ENCODE measurements at regions not wholly inside any gene's neighbourhood (a gene's known extent, or its start where the extent isn't known, plus 50 kb on each side); places are given as distances from the start of the nearest gene placed in this dataset.
"Not testable (repeated sequence)": the region's sequence is repeated elsewhere in the genome, so short reads cannot be mapped to it uniquely, and the experiment has no call there.

DNA sequence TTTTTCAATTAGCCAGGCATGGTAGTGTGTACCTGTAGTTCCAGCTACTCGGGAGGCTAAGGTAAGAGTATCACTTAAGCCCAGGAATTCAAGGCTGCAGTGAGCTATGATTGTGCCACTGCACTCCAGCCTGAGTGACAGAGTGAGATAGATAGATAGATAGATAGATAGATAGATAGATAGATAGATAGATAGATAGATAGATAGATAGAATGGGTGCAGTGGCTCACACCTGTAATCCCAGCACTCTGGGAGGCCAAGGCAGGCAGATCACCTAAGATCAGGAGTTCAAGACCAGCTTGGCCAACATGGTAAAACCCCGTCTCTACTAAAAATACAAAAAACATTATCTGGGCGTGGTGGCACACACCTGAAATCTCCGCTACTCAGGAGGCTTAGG, 85.6 kb upstream of the CAB39 start:
- H3K27ac Mint-ChIP-seq; H3K36me3 Mint-ChIP-seq; H3K9me3 Mint-ChIP-seq; ATAC-seq (ENCODE audit: low read depth); H3K27me3 Mint-ChIP-seq; DNase-seq (ENCODE audit: low spot score in 2 of 2); H3K4me3 Mint-ChIP-seq: not testable (repeated sequence)
- peaks cover 15% of the 10 kb centered on the region for H3K4me1 Mint-ChIP-seq

DNA sequence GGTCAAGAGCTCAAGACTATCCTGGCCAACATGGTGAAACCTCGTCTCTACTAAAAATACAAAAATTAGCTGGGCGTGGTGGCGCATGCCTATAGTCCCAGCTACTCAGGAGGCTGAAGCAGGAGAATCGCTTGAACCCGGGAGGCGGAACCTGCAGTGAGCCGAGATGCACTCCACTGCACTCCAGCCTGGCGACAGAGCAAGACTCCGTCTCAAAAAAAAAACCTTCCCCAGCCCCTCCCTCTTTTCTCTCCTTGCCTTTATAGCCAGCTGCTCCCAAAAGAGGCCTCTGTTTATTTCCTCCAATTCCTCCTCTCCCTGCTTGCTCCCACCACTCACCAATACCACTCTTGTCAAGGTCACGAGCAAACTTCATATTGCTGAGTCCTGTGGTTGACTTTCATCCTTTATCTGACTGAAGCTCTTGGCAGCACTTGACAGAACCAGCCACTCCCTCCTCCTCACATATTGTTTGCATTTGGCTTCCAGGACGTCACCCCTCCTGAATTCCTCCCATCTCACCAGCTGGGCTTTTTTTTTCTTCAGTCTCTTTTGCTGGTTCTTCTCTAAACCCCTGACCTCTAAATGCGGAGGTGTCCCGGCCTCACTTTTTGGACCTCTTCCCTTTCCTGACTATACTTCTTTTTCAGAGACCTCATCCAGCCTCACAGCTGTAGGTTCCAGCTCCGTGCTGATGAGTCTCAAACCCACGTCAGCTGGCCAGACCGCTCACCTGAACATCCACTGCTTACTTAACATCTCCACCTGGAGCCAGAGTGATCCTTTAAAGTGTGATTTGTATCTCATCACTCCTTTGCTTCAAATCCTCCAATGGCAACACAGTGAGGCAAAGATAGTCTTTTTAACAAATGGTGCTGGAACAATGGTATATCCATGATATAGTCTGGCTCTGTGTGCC, 84.6 kb upstream of the CAB39 start:
- ATAC-seq (ENCODE audit: low read depth) (no peak), DNase-seq (ENCODE audit: low spot score in 2 of 2) (no peak)
- Mint-ChIP-seq H3K27me3 (no peaks in the 10 kb centered on the region), H3K9me3 (no peaks in the 10 kb centered on the region), H3K27ac (no peak overlapping the region), H3K36me3 (no peaks in the 10 kb centered on the region), H3K4me3 (no peak overlapping the region), H3K4me1 (peaks cover 11% of the 10 kb centered on the region)

DNA sequence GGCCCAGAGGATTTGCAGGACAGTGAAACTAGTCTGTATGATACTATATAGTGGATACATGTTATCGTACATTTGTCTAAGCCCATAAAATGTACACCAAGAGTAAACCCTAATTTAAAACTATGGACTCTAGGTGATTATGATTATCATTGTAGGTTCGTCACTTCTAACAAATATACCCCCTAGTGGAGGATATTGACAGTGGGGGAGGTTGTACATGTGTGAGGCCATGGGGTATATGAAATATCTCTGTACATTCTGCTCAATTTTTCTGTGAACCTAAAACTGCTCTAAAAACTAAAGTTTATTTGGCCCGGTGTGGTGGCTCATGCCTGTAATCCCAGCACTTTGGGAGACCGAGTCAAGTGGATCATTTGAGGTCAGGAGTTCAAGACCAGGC, 81.2 kb upstream of the CAB39 start:
- Mint-ChIP-seq H3K27me3 (no peaks in the 10 kb centered on the region), H3K9me3 (no peaks in the 10 kb centered on the region), H3K36me3 (no peaks in the 10 kb centered on the region), H3K4me3 (no peak overlapping the region), H3K4me1 (peaks cover 9% of the 10 kb centered on the region), H3K27ac (no peak overlapping the region)
- DNase-seq (ENCODE audit: low spot score in 2 of 2) (no peak), ATAC-seq (ENCODE audit: low read depth) (no peak)

DNA sequence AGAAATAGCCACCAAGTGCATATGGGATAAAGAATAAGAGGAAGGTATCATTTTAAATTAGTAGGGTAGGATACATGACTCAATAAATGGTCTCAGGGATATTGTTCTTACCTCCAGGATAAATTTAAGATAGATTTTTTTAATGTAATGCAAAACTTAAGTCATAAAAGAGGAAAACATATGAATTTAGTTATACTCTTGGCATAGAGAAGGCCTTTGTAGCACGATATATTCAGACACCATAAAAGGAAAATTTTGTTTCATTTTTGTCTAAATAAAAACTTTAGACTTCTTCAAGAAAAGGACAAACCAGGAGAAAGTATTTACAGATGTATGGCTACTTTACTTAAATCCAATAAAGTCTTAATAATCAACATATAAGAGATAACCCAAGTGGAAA, 78.5 kb upstream of the CAB39 start:
- Mint-ChIP-seq H3K36me3 (no peaks in the 10 kb centered on the region), H3K27ac (no peak overlapping the region), H3K4me3 (no peak overlapping the region), H3K4me1 (peaks cover 8% of the 10 kb centered on the region), H3K9me3 (no peaks in the 10 kb centered on the region), H3K27me3 (no peaks in the 10 kb centered on the region)
- no peak for ATAC-seq (ENCODE audit: low read depth)
- DNase-seq (ENCODE audit: low spot score in 2 of 2), result no peak

DNA sequence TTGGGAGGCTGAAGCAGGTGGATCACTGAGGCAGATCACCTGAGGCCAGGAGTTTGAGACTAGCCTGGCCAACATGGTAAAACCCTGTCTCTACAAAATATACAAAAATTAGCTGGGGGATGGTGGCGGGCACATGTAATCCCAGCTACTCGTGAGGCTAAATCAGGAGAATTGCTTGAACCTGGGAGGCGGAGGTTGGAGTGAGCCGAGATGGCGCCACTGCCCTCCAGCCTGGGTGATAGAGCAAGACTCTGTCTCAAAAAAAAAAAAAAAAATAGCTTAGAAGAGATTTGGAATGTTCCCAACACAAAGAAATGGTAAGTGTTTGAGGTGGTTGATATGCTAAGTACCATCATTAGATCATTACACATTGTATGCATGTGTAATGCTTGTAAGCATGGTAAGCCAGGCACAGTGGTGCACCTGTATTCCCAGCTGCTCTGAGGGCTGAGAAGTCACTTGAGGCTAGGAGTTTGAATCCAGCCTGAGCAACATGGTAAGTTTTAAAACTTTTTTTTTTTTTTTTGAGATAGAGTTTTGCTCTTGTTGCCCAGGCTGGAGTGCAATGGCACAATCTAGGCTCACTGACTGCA, 77.8 kb upstream of the CAB39 start:
- not testable (repeated sequence) for H3K36me3 Mint-ChIP-seq; H3K27me3 Mint-ChIP-seq; ATAC-seq (ENCODE audit: low read depth); H3K9me3 Mint-ChIP-seq; DNase-seq (ENCODE audit: low spot score in 2 of 2); H3K4me3 Mint-ChIP-seq; H3K27ac Mint-ChIP-seq; H3K4me1 Mint-ChIP-seq

DNA sequence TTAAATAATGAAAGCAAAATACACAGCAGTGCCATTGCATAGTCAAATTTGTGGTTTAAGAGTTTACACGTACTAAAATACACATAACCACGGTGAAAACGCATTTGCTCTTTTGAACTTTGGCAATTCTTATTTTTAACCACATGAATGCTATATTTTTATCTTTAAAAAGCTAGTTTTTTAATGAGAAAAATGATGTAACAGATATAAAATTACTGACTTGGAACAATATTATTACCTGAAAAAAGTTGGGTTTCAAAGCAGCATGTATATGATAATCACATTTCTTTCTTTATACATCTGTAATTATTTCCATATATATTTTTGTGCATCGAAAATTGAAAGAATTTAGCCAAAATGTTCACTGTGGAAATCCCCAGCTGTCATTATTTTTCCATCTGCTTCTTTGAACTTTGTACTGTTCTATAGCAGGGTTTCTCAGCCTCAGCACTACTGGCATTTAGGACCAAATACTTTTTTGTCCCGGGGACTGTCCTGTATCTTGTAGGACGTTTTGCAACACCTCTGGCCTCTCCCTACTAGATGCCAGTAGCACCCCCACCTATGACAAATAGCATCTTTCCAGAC, 75.9 kb upstream of the CAB39 start:
- DNase-seq (ENCODE audit: low spot score in 2 of 2), result no peak
- Mint-ChIP-seq H3K4me3 (no peak overlapping the region), H3K9me3 (no peaks in the 10 kb centered on the region), H3K4me1 (peaks cover 10% of the 10 kb centered on the region), H3K27me3 (no peaks in the 10 kb centered on the region), H3K27ac (peak overlapping the region; percentile 28), H3K36me3 (no peaks in the 10 kb centered on the region)
- peak; percentile 20 for ATAC-seq (ENCODE audit: low read depth)

DNA sequence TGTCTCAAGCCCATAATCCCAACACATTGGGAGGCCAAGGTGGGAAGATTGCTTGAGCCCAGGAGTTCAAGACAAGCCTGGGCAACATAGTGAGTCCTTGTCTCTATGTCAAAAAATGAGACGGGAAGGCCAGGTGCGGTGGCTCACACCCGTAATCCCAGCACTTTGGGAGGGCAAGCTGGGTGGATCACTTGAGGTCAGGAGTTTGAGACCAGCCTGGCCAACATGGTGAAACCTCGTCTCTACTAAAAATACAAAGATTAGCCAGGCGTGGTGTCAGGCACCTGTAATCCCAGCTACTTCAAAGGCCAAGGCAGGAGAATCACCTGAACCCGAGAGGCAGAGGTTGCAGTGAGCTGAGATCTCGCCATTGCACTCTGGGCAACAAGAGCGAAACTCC, 75.2 kb upstream of the CAB39 start:
- H3K4me3 Mint-ChIP-seq, H3K36me3 Mint-ChIP-seq, H3K27me3 Mint-ChIP-seq: not testable (repeated sequence)

DNA sequence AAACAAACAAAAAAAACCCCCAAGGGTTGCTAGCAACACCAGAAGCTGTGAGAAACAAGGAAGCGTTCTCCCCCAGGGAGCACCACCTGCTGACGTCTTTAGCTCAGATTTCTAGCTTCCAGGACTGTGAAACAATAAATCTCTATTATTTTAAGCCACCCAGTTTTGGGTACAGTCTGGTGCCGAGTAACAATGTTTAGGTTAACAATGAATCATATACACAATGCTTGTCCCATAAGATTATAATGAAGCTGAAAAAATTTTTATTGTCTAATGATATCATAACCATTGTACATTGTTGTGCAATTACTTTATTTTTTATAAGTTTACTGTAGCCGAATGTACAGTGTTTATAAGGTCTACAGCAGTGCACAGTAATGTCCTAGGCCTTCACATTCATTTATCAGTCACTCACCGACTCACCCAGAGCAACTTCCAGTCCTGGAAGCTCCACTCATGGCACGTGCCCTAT, 72.1 kb upstream of the CAB39 start:
- no peaks in the 10 kb centered on the region for H3K36me3 Mint-ChIP-seq

More for the DNA sequence above, 75.2 kb upstream of the CAB39 start:
- peak overlapping the region; percentile 28 for H3K27ac Mint-ChIP-seq
- not testable (repeated sequence) for DNase-seq (ENCODE audit: low spot score in 2 of 2); H3K4me1 Mint-ChIP-seq; ATAC-seq (ENCODE audit: low read depth); H3K9me3 Mint-ChIP-seq

DNA sequence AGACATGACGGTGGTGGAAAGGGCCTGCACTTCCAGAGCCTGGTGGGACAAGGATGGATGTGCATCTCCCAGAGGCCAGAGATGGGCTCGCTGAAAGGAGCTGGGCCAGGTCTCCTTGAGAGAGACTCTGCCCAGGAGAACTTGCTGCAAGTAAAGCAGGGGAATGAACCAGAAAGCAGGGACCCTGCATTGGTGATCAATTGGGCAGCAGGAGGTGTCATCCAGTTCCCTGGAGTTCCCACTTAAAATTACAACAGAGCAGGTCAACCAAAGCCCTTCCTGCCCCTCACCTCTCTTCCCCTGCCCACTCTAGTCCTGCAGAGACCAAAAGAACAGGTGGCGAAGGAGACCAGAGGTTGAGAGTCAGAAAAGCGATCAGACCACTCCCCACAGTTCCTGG, 69.7 kb upstream of the CAB39 start:
- H3K4me1 Mint-ChIP-seq, result peaks cover 9% of the 10 kb centered on the region
- DNase-seq (ENCODE audit: low spot score in 2 of 2) (no peak), ATAC-seq (ENCODE audit: low read depth) (no peak)
- H3K27me3 Mint-ChIP-seq, result no peaks in the 10 kb centered on the region
- H3K4me3 Mint-ChIP-seq, result no peak overlapping the region
- H3K9me3 Mint-ChIP-seq, result peaks cover 2% of the 10 kb centered on the region
- peak overlapping the region; percentile 67 for H3K27ac Mint-ChIP-seq
- H3K36me3 Mint-ChIP-seq, result no peaks in the 10 kb centered on the region

More for the DNA sequence above, 72.1 kb upstream of the CAB39 start:
- ATAC-seq (ENCODE audit: low read depth) (peak; percentile 81), DNase-seq (ENCODE audit: low spot score in 2 of 2) (peak in 1 of 2 donors; percentile 42)
- Mint-ChIP-seq H3K27ac (peak overlapping the region; percentile 76), H3K4me1 (peaks cover 17% of the 10 kb centered on the region), H3K4me3 (no peak overlapping the region), H3K9me3 (no peaks in the 10 kb centered on the region), H3K27me3 (no peaks in the 10 kb centered on the region)

DNA sequence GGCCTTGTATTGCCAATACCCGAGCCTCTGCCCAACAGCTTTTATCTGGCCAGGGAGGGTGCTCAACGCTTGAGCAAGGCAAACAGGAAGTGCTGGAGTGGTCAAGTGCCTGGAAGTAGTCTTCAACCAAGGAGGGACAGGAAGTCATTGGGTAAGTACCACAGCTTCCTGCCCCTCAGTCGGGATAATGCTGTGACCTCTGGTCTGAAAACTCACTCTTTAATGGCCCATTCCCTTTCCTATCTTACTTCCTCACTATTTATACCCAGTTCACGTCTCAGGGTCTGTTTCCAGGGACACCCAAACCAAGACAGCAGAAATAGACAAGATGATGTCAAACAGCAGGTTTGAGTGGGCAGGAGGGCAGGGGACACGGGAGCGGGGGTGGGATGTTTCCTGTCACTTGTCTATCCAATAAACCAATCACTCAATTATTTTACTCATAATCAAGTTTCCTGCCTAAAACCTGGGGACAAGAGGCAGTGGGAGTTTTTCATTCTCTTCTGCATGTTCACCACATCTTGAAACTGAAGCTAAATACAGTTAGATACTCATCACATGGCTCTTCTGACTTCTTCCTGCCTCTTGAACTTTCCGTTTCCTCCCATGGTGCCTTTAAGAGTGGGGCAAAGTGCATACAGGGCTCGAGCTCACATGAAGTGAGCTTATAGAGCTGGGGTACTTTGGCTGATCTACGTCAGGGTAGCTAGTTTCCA, 68.9 kb upstream of the CAB39 start:
- H3K4me1 Mint-ChIP-seq, result peaks cover 9% of the 10 kb centered on the region
- peak overlapping the region; percentile 67 for H3K27ac Mint-ChIP-seq
- no peaks in the 10 kb centered on the region for H3K36me3 Mint-ChIP-seq
- peak overlapping the region; percentile 25 for H3K4me3 Mint-ChIP-seq
- no peak for DNase-seq (ENCODE audit: low spot score in 2 of 2)
- no peaks in the 10 kb centered on the region for H3K27me3 Mint-ChIP-seq
- peaks cover 2% of the 10 kb centered on the region for H3K9me3 Mint-ChIP-seq
- peak; percentile 74 for ATAC-seq (ENCODE audit: low read depth)

DNA sequence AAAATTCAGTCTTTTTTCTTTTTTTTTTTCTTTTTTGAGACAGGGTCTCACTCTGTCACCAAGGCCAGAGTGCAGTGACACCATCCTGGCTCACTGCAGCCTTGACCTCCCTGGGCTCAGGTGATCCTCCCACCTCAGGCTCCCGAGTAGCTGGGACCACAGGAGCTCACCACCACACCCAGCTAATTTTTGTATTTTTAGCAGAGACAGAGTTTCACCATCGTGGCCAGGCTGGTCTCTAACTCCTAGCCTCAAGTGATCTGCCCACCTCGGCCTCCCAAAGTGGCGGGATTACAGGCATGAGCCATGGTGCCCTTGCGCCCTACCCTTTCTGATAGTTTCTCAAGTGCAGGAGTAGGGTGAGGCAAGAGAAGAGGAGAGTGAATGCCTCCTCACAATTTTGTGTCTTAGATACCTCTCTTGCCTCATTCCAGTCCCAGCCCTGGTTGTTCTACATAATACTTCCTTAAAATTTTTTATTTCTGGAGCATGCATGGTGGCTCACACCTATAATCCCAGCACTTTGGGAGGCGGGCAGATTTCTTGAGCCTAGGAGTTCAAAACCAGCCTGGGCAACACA, 68.2 kb upstream of the CAB39 start:
- Mint-ChIP-seq H3K27ac (peak overlapping the region; percentile 67), H3K36me3 (no peaks in the 10 kb centered on the region), H3K4me3 (no peak overlapping the region), H3K9me3 (peaks cover 2% of the 10 kb centered on the region), H3K27me3 (no peaks in the 10 kb centered on the region), H3K4me1 (peaks cover 9% of the 10 kb centered on the region)
- ATAC-seq (ENCODE audit: low read depth), result no peak
- DNase-seq (ENCODE audit: low spot score in 2 of 2), result no peak

DNA sequence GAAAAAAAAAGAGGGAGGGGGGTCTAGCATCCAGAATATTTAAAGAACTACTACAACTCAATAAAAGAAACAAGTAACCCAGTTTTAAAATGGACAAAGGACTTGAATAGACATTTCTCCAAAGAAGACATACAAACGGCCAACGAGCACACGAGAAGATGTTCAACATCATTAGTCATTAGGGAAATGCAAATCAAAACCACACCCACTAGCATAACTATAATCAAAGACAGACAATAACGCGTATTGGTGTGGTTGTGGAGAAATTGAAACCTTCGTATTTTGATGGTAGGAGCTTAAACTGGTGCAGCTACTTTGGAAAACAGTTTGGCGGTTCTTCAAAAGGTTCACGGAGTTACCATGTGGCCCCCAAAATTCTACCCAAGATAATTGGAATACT, 64.3 kb upstream of the CAB39 start:
- no peak overlapping the region for H3K27ac Mint-ChIP-seq
- no peak overlapping the region for H3K4me3 Mint-ChIP-seq
- no peaks in the 10 kb centered on the region for H3K27me3 Mint-ChIP-seq
- peaks cover 21% of the 10 kb centered on the region for H3K4me1 Mint-ChIP-seq
- no peak for ATAC-seq (ENCODE audit: low read depth)
- peaks cover 6% of the 10 kb centered on the region for H3K9me3 Mint-ChIP-seq
- no peaks in the 10 kb centered on the region for H3K36me3 Mint-ChIP-seq
- DNase-seq (ENCODE audit: low spot score in 2 of 2), result no peak

DNA sequence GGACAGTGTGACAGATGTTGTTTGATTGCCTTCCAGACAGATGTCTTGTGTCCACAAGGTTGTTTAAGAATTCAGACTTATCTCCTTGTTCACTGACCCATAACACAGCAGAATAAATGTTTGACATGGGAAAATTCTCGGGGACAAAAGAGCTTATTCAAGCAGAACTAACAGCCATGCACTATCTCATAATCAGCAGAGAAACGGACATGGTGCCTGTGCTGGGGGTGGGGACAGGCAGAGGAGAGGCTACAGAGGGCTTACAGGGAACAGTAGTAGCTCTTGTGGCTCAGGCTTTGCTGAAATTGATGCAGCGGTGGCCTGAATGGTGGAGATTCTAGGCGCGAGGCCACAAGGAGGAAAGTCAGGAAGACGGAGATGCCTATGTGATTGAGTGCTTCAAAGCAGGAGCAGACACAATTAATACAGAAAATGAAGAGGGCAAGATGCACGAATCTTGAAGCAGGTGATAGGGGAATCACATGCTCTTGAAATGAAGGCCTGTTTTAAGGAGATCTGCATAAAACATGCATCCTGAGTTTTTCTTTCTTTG, 62.0 kb upstream of the CAB39 start:
- ATAC-seq (ENCODE audit: low read depth) (no peak), DNase-seq (ENCODE audit: low spot score in 2 of 2) (no peak)
- Mint-ChIP-seq H3K27ac (no peak overlapping the region), H3K27me3 (no peaks in the 10 kb centered on the region), H3K9me3 (peaks cover 6% of the 10 kb centered on the region), H3K4me1 (peaks cover 16% of the 10 kb centered on the region), H3K4me3 (no peak overlapping the region), H3K36me3 (no peaks in the 10 kb centered on the region)
